GM18858 (cell line): ENCODE measurements at regions not wholly inside any gene's neighbourhood (a gene's known extent, or its start where the extent isn't known, plus 50 kb on each side); places are given as distances from the start of the nearest gene placed in this dataset.
A peak's percentile ranks its signal among the peaks of the same experiment; 100 is the strongest.
"Not testable (repeated sequence)": the region's sequence is repeated elsewhere in the genome, so short reads cannot be mapped to it uniquely, and the experiment has no call there.

Source experiments
- ATAC-seq: cut with Tn5 transposase; IDR thresholded peaks from one replicate; pipeline ENCODE4 v1.9.1; 2021; ENCODE audit not compliant: unreplicated experiment

GRCh38 chr1:105072850-105073249 lies 1323.2 kb downstream of the AMY1C start:
- no peak for ATAC-seq

- no peak for ATAC-seq
These were observed 1324.0 kb downstream of the AMY1C start for GRCh38 chr1:105073660-105074059.

- ATAC-seq: no peak
These were observed 1333.9 kb downstream of the AMY1C start for GRCh38 chr1:105083611-105084010.

- no peak for ATAC-seq
These were observed 1337.8 kb downstream of the AMY1C start for GRCh38 chr1:105087506-105087905.

- ATAC-seq: no peak
These were observed 1338.5 kb downstream of the AMY1C start for GRCh38 chr1:105088166-105088565.

GRCh38 chr1:105093893-105094292 lies 1344.2 kb downstream of the AMY1C start:
- ATAC-seq: not testable (repeated sequence)

GRCh38 chr1:105100102-105100501 lies 1350.4 kb downstream of the AMY1C start:
- no peak for ATAC-seq

- no peak for ATAC-seq
These were observed 1351.6 kb downstream of the AMY1C start for GRCh38 chr1:105101261-105101660.

- ATAC-seq: no peak
These were observed 1352.7 kb downstream of the AMY1C start for GRCh38 chr1:105102371-105102770.

GRCh38 chr1:105122041-105122440 lies 1372.3 kb downstream of the AMY1C start:
- no peak for ATAC-seq

GRCh38 chr1:105137543-105138457 lies 1388.1 kb downstream of the AMY1C start:
- ATAC-seq: peak; percentile 59

- no peak for ATAC-seq
These were observed 1388.8 kb downstream of the AMY1C start for GRCh38 chr1:105138458-105138893.

- no peak for ATAC-seq
These were observed 1423.1 kb downstream of the AMY1C start for GRCh38 chr1:105172788-105173187.

GRCh38 chr1:105180789-105181188 lies 1431.1 kb downstream of the AMY1C start:
- ATAC-seq: no peak

- ATAC-seq: no peak
These were observed 1455.2 kb downstream of the AMY1C start for GRCh38 chr1:105204836-105205371.

- no peak for ATAC-seq
These were observed 1458.9 kb downstream of the AMY1C start for GRCh38 chr1:105208581-105208980.

- ATAC-seq: peak; percentile 44
These were observed 1461.0 kb downstream of the AMY1C start for GRCh38 chr1:105210747-105211146.

GRCh38 chr1:105231378-105231777 lies 1481.7 kb downstream of the AMY1C start:
- ATAC-seq: no peak

GRCh38 chr1:105243411-105243810 lies 1493.7 kb downstream of the AMY1C start:
- ATAC-seq: no peak

- ATAC-seq: no peak
These were observed 1494.3 kb downstream of the AMY1C start for GRCh38 chr1:105243969-105244368.

GRCh38 chr1:105254906-105255305 lies 1505.2 kb downstream of the AMY1C start:
- ATAC-seq: no peak

- no peak for ATAC-seq
These were observed 1510.3 kb downstream of the AMY1C start for GRCh38 chr1:105260001-105260400.
